ENCODE measurements at regions not wholly inside any gene's neighbourhood (a gene's known extent, or its start where the extent isn't known, plus 50 kb on each side); places are given as distances from the start of the nearest gene placed in this dataset.

DNA sequence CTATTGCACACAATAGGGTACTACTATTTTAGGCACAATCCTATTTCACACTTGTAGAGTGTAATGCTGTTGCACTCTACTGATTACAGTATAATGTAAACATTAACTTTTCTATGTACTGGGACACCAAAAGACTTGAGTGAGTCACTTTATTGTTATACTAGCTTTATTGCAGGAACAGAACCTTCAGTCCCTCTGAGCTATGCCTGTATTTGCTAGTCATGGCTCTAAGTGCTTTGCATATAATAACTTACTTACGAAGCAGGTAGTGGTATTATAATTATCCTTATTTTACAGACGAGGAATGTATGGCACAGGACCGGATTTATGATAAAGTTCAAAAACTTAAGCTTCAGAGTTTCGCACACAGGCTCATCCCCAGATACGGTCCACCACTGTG is 106.6 kb upstream of the SLC6A6 start:
- intact Hi-C loops (cut with micrococcal nuclease; ENCODE audit: unreplicated experiment), result no loop called here
- no peak overlapping the region for H3K4me3 ChIP-seq (ENCODE audit: low read depth, low read length, poor library complexity, severe bottlenecking)
- BruUV-seq (replicated peaks), result no TSS peak
- ChIA-PET CTCF (no interaction called here), POLR2A (ENCODE audit: low non-redundant PET) (no interaction called here)
- DNase-seq (ENCODE audit: low spot score), result no peak
- H3K27ac ChIP-seq (ENCODE audit: low read depth, low read length, poor library complexity, severe bottlenecking), result no peak overlapping the region
- TF ChIP-seq EZH2 (IDR thresholded peaks at IDR 0.05; ENCODE audit: borderline replicate concordance, low read depth, low read length, poor library complexity, severe bottlenecking), result no peak
- H3K36me3 ChIP-seq (ENCODE audit: insufficient read depth, low read length, poor library complexity, severe bottlenecking), result no peaks in the 10 kb centered on the region
- H3K27me3 ChIP-seq (replicated peaks; ENCODE audit: insufficient read depth, low read depth, low read length, poor library complexity), result no peaks in the 10 kb centered on the region
- no peaks in the 10 kb centered on the region for H3K4me1 ChIP-seq (ENCODE audit: insufficient read depth, low read length, poor library complexity, severe bottlenecking)
- H3K9me3 ChIP-seq (ENCODE audit: low read depth, low read length, poor library complexity, severe bottlenecking), result no peaks in the 10 kb centered on the region

DNA sequence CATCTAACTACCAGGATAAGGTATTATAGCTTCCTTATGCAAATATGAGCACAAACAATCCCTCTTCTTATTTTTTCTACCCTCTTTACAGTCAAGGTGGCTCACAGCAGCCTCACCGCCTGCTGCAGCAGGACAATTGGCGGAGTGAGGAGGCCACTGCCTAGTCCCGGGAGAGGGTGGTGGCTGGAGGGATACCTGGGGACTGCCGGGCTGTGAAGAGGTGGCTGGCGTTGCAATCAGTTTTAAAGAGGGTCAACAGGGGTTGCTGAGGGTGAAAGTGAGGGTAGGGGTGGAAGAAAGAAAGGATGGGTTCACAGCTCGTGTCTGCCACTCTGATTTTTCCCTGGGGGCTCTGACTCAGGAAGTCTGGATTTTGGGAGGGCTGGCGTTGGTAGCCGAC is 105.1 kb upstream of the SLC6A6 start:
- BruUV-seq (replicated peaks), result no TSS peak
- TF ChIP-seq EZH2 (IDR thresholded peaks at IDR 0.05; ENCODE audit: borderline replicate concordance, low read depth, low read length, poor library complexity, severe bottlenecking), result no peak
- TF ChIP-seq, protein P1, sequence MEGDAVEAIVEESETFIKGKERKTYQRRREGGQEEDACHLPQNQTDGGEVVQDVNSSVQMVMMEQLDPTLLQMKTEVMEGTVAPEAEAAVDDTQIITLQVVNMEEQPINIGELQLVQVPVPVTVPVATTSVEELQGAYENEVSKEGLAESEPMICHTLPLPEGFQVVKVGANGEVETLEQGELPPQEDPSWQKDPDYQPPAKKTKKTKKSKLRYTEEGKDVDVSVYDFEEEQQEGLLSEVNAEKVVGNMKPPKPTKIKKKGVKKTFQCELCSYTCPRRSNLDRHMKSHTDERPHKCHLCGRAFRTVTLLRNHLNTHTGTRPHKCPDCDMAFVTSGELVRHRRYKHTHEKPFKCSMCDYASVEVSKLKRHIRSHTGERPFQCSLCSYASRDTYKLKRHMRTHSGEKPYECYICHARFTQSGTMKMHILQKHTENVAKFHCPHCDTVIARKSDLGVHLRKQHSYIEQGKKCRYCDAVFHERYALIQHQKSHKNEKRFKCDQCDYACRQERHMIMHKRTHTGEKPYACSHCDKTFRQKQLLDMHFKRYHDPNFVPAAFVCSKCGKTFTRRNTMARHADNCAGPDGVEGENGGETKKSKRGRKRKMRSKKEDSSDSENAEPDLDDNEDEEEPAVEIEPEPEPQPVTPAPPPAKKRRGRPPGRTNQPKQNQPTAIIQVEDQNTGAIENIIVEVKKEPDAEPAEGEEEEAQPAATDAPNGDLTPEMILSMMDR (conservative IDR thresholded peaks at IDR 0.05; ENCODE audit: low read depth, low read length), result no peak
- CTCF ChIA-PET, result no interaction called here
- H3K36me3 ChIP-seq (ENCODE audit: insufficient read depth, low read length, poor library complexity, severe bottlenecking), result no peaks in the 10 kb centered on the region
- DNase-seq (ENCODE audit: low spot score), result no peak
- H3K27ac ChIP-seq (ENCODE audit: low read depth, low read length, poor library complexity, severe bottlenecking), result no peak overlapping the region
- POLR2A ChIA-PET (ENCODE audit: low non-redundant PET), result no interaction called here
- intact Hi-C loops (cut with micrococcal nuclease; ENCODE audit: unreplicated experiment), result no loop called here
- no peaks in the 10 kb centered on the region for H3K27me3 ChIP-seq (replicated peaks; ENCODE audit: insufficient read depth, low read depth, low read length, poor library complexity)
- no peaks in the 10 kb centered on the region for H3K9me3 ChIP-seq (ENCODE audit: low read depth, low read length, poor library complexity, severe bottlenecking)
- no peak overlapping the region for H3K4me3 ChIP-seq (ENCODE audit: low read depth, low read length, poor library complexity, severe bottlenecking)
- no peaks in the 10 kb centered on the region for H3K4me1 ChIP-seq (ENCODE audit: insufficient read depth, low read length, poor library complexity, severe bottlenecking)

DNA sequence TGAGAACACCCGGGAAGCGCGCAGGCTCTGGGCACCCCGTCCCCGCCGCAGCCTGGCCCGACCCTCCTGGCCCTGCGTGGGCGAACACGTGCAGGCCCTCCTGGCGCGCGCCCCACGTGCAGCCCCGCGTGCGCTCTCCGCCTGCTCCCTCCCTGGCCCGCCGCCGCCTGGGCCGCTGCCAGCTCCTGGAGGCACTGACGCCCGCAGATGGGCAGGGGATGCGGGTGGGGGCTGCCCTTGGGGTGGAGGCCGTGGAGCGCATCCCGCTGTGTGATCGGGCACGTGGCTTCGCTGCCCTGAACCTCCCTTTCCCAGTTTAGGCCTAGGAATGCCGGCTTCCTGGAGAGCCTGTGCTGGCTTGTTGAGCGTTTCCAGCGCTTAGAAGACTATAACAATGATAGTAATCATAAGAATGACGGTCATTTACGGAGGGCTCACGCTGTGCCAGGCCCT is 104.6 kb upstream of the SLC6A6 start:
- Histone ChIP-seq H3K27ac (ENCODE audit: low read depth, low read length, poor library complexity, severe bottlenecking) (no peak overlapping the region), H3K4me1 (ENCODE audit: insufficient read depth, low read length, poor library complexity, severe bottlenecking) (no peaks in the 10 kb centered on the region), H3K27me3 (replicated peaks; ENCODE audit: insufficient read depth, low read depth, low read length, poor library complexity) (no peaks in the 10 kb centered on the region), H3K36me3 (ENCODE audit: insufficient read depth, low read length, poor library complexity, severe bottlenecking) (no peaks in the 10 kb centered on the region), H3K9me3 (ENCODE audit: low read depth, low read length, poor library complexity, severe bottlenecking) (no peaks in the 10 kb centered on the region), H3K4me3 (ENCODE audit: low read depth, low read length, poor library complexity, severe bottlenecking) (no peak overlapping the region)
- intact Hi-C loops (cut with micrococcal nuclease; ENCODE audit: unreplicated experiment), result no loop called here
- DNase-seq (ENCODE audit: low spot score), result peak; percentile 19
- POLR2A ChIA-PET (ENCODE audit: low non-redundant PET), result no interaction called here
- no TSS peak for BruUV-seq (replicated peaks)
- CTCF ChIA-PET, result no interaction called here
- TF ChIP-seq EZH2 (IDR thresholded peaks at IDR 0.05; ENCODE audit: borderline replicate concordance, low read depth, low read length, poor library complexity, severe bottlenecking), result no peak
- TF ChIP-seq, protein P1 (conservative IDR thresholded peaks at IDR 0.05; ENCODE audit: low read depth, low read length), result no peak

DNA sequence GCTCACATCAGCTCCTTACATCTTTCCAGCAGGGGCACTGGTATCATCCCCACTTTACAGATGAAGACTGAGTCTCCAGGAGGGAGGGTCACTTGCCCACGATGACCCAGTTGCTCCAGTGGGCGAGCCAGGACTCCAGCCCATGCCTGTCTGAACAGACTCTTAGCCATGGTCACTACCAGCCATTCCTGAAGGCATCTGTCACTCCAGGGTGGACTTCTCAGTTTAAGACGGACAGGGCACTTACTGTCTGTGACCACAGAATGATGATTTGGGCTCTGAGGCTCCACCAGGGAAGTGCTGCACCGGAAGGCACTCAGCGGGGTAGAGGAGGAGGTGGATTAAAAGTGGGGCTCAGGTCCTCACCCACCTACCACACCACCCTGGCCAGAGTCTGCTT is 104.0 kb upstream of the SLC6A6 start:
- CTCF ChIA-PET, result no interaction called here
- no peak for TF ChIP-seq EZH2 (IDR thresholded peaks at IDR 0.05; ENCODE audit: borderline replicate concordance, low read depth, low read length, poor library complexity, severe bottlenecking)
- TF ChIP-seq, protein P1 (conservative IDR thresholded peaks at IDR 0.05; ENCODE audit: low read depth, low read length), result no peak

More for the DNA sequence above, 104.0 kb upstream of the SLC6A6 start:
- Histone ChIP-seq H3K36me3 (ENCODE audit: insufficient read depth, low read length, poor library complexity, severe bottlenecking) (no peaks in the 10 kb centered on the region), H3K9me3 (ENCODE audit: low read depth, low read length, poor library complexity, severe bottlenecking) (no peaks in the 10 kb centered on the region), H3K27ac (ENCODE audit: low read depth, low read length, poor library complexity, severe bottlenecking) (no peak overlapping the region), H3K4me3 (ENCODE audit: low read depth, low read length, poor library complexity, severe bottlenecking) (no peak overlapping the region), H3K27me3 (replicated peaks; ENCODE audit: insufficient read depth, low read depth, low read length, poor library complexity) (no peaks in the 10 kb centered on the region), H3K4me1 (ENCODE audit: insufficient read depth, low read length, poor library complexity, severe bottlenecking) (no peaks in the 10 kb centered on the region)
- no peak for DNase-seq (ENCODE audit: low spot score)
- intact Hi-C loops (cut with micrococcal nuclease; ENCODE audit: unreplicated experiment), result no loop called here
- POLR2A ChIA-PET (ENCODE audit: low non-redundant PET), result no interaction called here
- BruUV-seq (replicated peaks), result no TSS peak

Data from A673 (cell line).